Activated CD4-positive, alpha-beta memory T cell treated with anti-CD3 and anti-CD28 coated beads, Interleukin-2, amount 10 ng/mL, durations not matched to agents 7 days and 5 days (primary cell): ENCODE measurements at regions not wholly inside any gene's neighbourhood (a gene's known extent, or its start where the extent isn't known, plus 50 kb on each side); places are given as distances from the start of the nearest gene placed in this dataset.
A peak's percentile ranks its signal among the peaks of the same experiment; 100 is the strongest.

Source experiments
- CTCF ChIA-PET: fragments of 350-600 bp; sonication (Branson Sonifier 250); formaldehyde crosslinking; loops from one replicate; lab custom pipeline; 2021; ENCODE audit warnings: antibody characterized with exemption, inconsistent platforms; lab: Charles Lee
- POLR2A ChIA-PET: fragments of 350-600 bp; sonication (Branson Sonifier 250); formaldehyde crosslinking; loops from one replicate; lab custom pipeline; 2021; ENCODE audit warnings: antibody characterized with exemption; lab: Charles Lee
- DNase-seq: peaks from one replicate; pipeline ENCODE4 v3.0.0-alpha.2; 2020
- H3K27ac Mint-ChIP-seq: one replicate; pipeline ENCODE4 v1.8.0; 2021; ENCODE audit warnings: mild to moderate bottlenecking, mixed read lengths
- H3K27me3 Mint-ChIP-seq: one replicate; pipeline ENCODE4 v1.8.0; 2021; ENCODE audit warnings: mixed read lengths
- H3K36me3 Mint-ChIP-seq: one replicate; pipeline ENCODE4 v1.8.0; 2021; ENCODE audit warnings: low read depth, mixed read lengths
- H3K4me1 Mint-ChIP-seq: one replicate; pipeline ENCODE4 v1.8.0; 2021; ENCODE audit warnings: mixed read lengths
- H3K4me3 Mint-ChIP-seq: one replicate; pipeline ENCODE4 v1.8.0; 2021; ENCODE audit warnings: mild to moderate bottlenecking, mixed read lengths
- H3K9me3 Mint-ChIP-seq: one replicate; pipeline ENCODE4 v1.8.0; 2021; ENCODE audit warnings: mixed read lengths

- Mint-ChIP-seq H3K27me3 (no peaks in the 10 kb centered on the region), H3K4me3 (no peak overlapping the region), H3K27ac (no peak overlapping the region), H3K4me1 (no peaks in the 10 kb centered on the region), H3K36me3 (no peaks in the 10 kb centered on the region), H3K9me3 (peaks cover 3% of the 10 kb centered on the region)
- no peak for DNase-seq
- POLR2A ChIA-PET = no interaction called here
- CTCF ChIA-PET = no interaction called here
Observed at GRCh38 chr2:8086357-8086756, 595.5 kb upstream of the ID2 start.

GRCh38 chr2:8086796-8087479 is 594.9 kb upstream of the ID2 start:
- CTCF ChIA-PET = no interaction called here

GRCh38 chr2:8087480-8087840 is 594.4 kb upstream of the ID2 start:
- no peaks in the 10 kb centered on the region for H3K36me3 Mint-ChIP-seq

More at GRCh38 chr2:8086796-8087479, 594.9 kb upstream of the ID2 start:
- Mint-ChIP-seq H3K4me3 (no peak overlapping the region), H3K27ac (no peak overlapping the region), H3K27me3 (no peaks in the 10 kb centered on the region), H3K36me3 (no peaks in the 10 kb centered on the region), H3K9me3 (peaks cover 3% of the 10 kb centered on the region), H3K4me1 (no peaks in the 10 kb centered on the region)
- no peak for DNase-seq
- POLR2A ChIA-PET = no interaction called here

GRCh38 chr2:8088810-8089209 is 593.0 kb upstream of the ID2 start:
- no peak for DNase-seq
- POLR2A ChIA-PET = no interaction called here
- Mint-ChIP-seq H3K9me3 (peaks cover 3% of the 10 kb centered on the region), H3K27me3 (no peaks in the 10 kb centered on the region), H3K36me3 (no peaks in the 10 kb centered on the region), H3K4me1 (no peaks in the 10 kb centered on the region), H3K27ac (no peak overlapping the region), H3K4me3 (no peak overlapping the region)
- CTCF ChIA-PET = no interaction called here

More at GRCh38 chr2:8087480-8087840, 594.4 kb upstream of the ID2 start:
- no peak overlapping the region for H3K4me3 Mint-ChIP-seq
- no peak for DNase-seq
- ChIA-PET POLR2A (no interaction called here), CTCF (no interaction called here)
- H3K27ac Mint-ChIP-seq = no peak overlapping the region
- no peaks in the 10 kb centered on the region for H3K27me3 Mint-ChIP-seq
- no peaks in the 10 kb centered on the region for H3K4me1 Mint-ChIP-seq
- peaks cover 3% of the 10 kb centered on the region for H3K9me3 Mint-ChIP-seq

- Mint-ChIP-seq H3K4me3 (no peak overlapping the region), H3K27me3 (no peaks in the 10 kb centered on the region), H3K36me3 (no peaks in the 10 kb centered on the region), H3K4me1 (no peaks in the 10 kb centered on the region), H3K27ac (no peak overlapping the region), H3K9me3 (peaks cover 3% of the 10 kb centered on the region)
- ChIA-PET CTCF (no interaction called here), POLR2A (no interaction called here)
- no peak for DNase-seq
Observed at GRCh38 chr2:8089596-8089995, 592.3 kb upstream of the ID2 start.

- Mint-ChIP-seq H3K27ac (no peak overlapping the region), H3K4me1 (no peaks in the 10 kb centered on the region), H3K36me3 (no peaks in the 10 kb centered on the region), H3K9me3 (peaks cover 4% of the 10 kb centered on the region), H3K4me3 (no peak overlapping the region), H3K27me3 (no peaks in the 10 kb centered on the region)
- DNase-seq = peak; percentile 44
- ChIA-PET POLR2A (no interaction called here), CTCF (interaction anchor here (0.5 to 1.3 kb wide), 2 partner anchors 285 to 454 kb away, joined by 3 read pairs; no protein-coding TSS in a partner anchor)
Observed at GRCh38 chr2:8090748-8091700, 590.8 kb upstream of the ID2 start.

- H3K4me3 Mint-ChIP-seq = no peak overlapping the region
- H3K27ac Mint-ChIP-seq = no peak overlapping the region
- peaks cover 6% of the 10 kb centered on the region for H3K9me3 Mint-ChIP-seq
- DNase-seq = no peak
- CTCF ChIA-PET = no interaction called here
- POLR2A ChIA-PET = no interaction called here
- peaks cover 2% of the 10 kb centered on the region for H3K4me1 Mint-ChIP-seq
- H3K36me3 Mint-ChIP-seq = no peaks in the 10 kb centered on the region
- no peaks in the 10 kb centered on the region for H3K27me3 Mint-ChIP-seq
Observed at GRCh38 chr2:8094526-8094925, 587.3 kb upstream of the ID2 start.

GRCh38 chr2:8095978-8096377 is 585.9 kb upstream of the ID2 start:
- no peak overlapping the region for H3K4me3 Mint-ChIP-seq
- H3K27ac Mint-ChIP-seq = no peak overlapping the region
- no peak for DNase-seq
- H3K36me3 Mint-ChIP-seq = no peaks in the 10 kb centered on the region
- peaks cover 6% of the 10 kb centered on the region for H3K9me3 Mint-ChIP-seq
- no peaks in the 10 kb centered on the region for H3K27me3 Mint-ChIP-seq
- CTCF ChIA-PET = no interaction called here
- peaks cover 2% of the 10 kb centered on the region for H3K4me1 Mint-ChIP-seq
- POLR2A ChIA-PET = no interaction called here

- Mint-ChIP-seq H3K4me1 (peaks cover 2% of the 10 kb centered on the region), H3K27ac (no peak overlapping the region), H3K4me3 (no peak overlapping the region), H3K36me3 (no peaks in the 10 kb centered on the region), H3K27me3 (no peaks in the 10 kb centered on the region), H3K9me3 (peaks cover 6% of the 10 kb centered on the region)
- ChIA-PET CTCF (no interaction called here), POLR2A (no interaction called here)
- no peak for DNase-seq
Observed at GRCh38 chr2:8096484-8096883, 585.4 kb upstream of the ID2 start.

- Mint-ChIP-seq H3K4me3 (no peak overlapping the region), H3K27me3 (no peaks in the 10 kb centered on the region), H3K27ac (no peak overlapping the region), H3K4me1 (peaks cover 2% of the 10 kb centered on the region), H3K9me3 (peaks cover 6% of the 10 kb centered on the region), H3K36me3 (no peaks in the 10 kb centered on the region)
- ChIA-PET CTCF (interaction anchor here (0.6 kb wide), 1 partner anchor 262 kb away, joined by 4 read pairs; no protein-coding TSS in a partner anchor), POLR2A (no interaction called here)
- no peak for DNase-seq
Observed at GRCh38 chr2:8098476-8099266, 583.2 kb upstream of the ID2 start.

GRCh38 chr2:8099267-8099582 is 582.6 kb upstream of the ID2 start:
- CTCF ChIA-PET = no interaction called here
- H3K36me3 Mint-ChIP-seq = no peaks in the 10 kb centered on the region
- POLR2A ChIA-PET = no interaction called here
- H3K27me3 Mint-ChIP-seq = no peaks in the 10 kb centered on the region
- H3K27ac Mint-ChIP-seq = no peak overlapping the region
- no peak overlapping the region for H3K4me3 Mint-ChIP-seq
- no peak for DNase-seq
- peaks cover 6% of the 10 kb centered on the region for H3K9me3 Mint-ChIP-seq
- peaks cover 2% of the 10 kb centered on the region for H3K4me1 Mint-ChIP-seq

GRCh38 chr2:8101614-8102277 is 580.1 kb upstream of the ID2 start:
- no peaks in the 10 kb centered on the region for H3K27me3 Mint-ChIP-seq
- POLR2A ChIA-PET = no interaction called here

GRCh38 chr2:8102470-8102869 is 579.4 kb upstream of the ID2 start:
- Mint-ChIP-seq H3K9me3 (no peaks in the 10 kb centered on the region), H3K27ac (no peak overlapping the region), H3K4me3 (no peak overlapping the region), H3K36me3 (no peaks in the 10 kb centered on the region), H3K27me3 (no peaks in the 10 kb centered on the region), H3K4me1 (peaks cover 6% of the 10 kb centered on the region)
- DNase-seq = no peak
- ChIA-PET CTCF (no interaction called here), POLR2A (no interaction called here)

More at GRCh38 chr2:8101614-8102277, 580.1 kb upstream of the ID2 start:
- Mint-ChIP-seq H3K27ac (no peak overlapping the region), H3K36me3 (no peaks in the 10 kb centered on the region), H3K4me1 (peaks cover 2% of the 10 kb centered on the region), H3K4me3 (no peak overlapping the region), H3K9me3 (no peaks in the 10 kb centered on the region)
- CTCF ChIA-PET = no interaction called here
- DNase-seq = no peak
